WTC11 (cell line): ENCODE measurements at regions not wholly inside any gene's neighbourhood (a gene's known extent, or its start where the extent isn't known, plus 50 kb on each side); places are given as distances from the start of the nearest gene placed in this dataset.

Experiments used
- ATAC-seq: fragments of 200-7000 bp; cut with Tn5 transposase; 2 replicates; pipeline ENCODE4 v1.10.0; 2021; ENCODE audit warnings: mild to moderate bottlenecking, moderate library complexity
- CTCF ChIA-PET: fragments of 300-600 bp; sonication (Branson Sonifier 250); formaldehyde crosslinking; loops from one replicate; lab custom pipeline; 2021; ENCODE audit warnings: antibody characterized with exemption; lab: Charles Lee
- POLR2A ChIA-PET: fragments of 350-600 bp; sonication (Branson Sonifier 250); formaldehyde crosslinking; loops from one replicate; lab custom pipeline; 2021; ENCODE audit warnings: antibody characterized with exemption; lab: Charles Lee
- DNase-seq: peaks from one replicate; pipeline ENCODE4 v3.0.0; 2021; ENCODE audit warnings: low spot score
- H3K27ac Mint-ChIP-seq: 2 replicates; pipeline ENCODE4 v1.8.0; 2021; ENCODE audit warnings: mixed read lengths
- H3K27me3 Mint-ChIP-seq: 2 replicates; pipeline ENCODE4 v1.8.0; 2021; ENCODE audit warnings: low read depth, mild to moderate bottlenecking, moderate library complexity, mixed read lengths
- H3K36me3 Mint-ChIP-seq: 2 replicates; pipeline ENCODE4 v1.8.0; 2021; ENCODE audit warnings: mixed read lengths
- H3K4me1 Mint-ChIP-seq: 2 replicates; pipeline ENCODE4 v1.8.0; 2022; ENCODE audit warnings: mixed read lengths
- H3K4me3 Mint-ChIP-seq: 2 replicates; pipeline ENCODE4 v1.8.0; 2021; ENCODE audit warnings: mild to moderate bottlenecking, moderate library complexity, mixed read lengths
- H3K9me3 Mint-ChIP-seq: 2 replicates; pipeline ENCODE4 v1.8.0; 2021; ENCODE audit warnings: mixed read lengths
- CDX4 ChIP-seq: fragments of 250-450 bp; sonication (Bioruptor Pico); IDR thresholded peaks from 2 replicates; pipeline ENCODE4 v1.9.0; 2021; ENCODE audit warnings: moderate library complexity, mild to moderate bottlenecking, inconsistent platforms, borderline replicate concordance
- CREB1 ChIP-seq: sonication (generic); formaldehyde crosslinking; IDR thresholded peaks from 2 replicates; pipeline ENCODE4 v1.8.0; 2023; ENCODE audit warnings: mild to moderate bottlenecking, missing genetic modification reagents
- FOXK1 ChIP-seq: sonication (generic); formaldehyde crosslinking; IDR thresholded peaks from 2 replicates; pipeline ENCODE4 v1.8.0; 2022; ENCODE audit warnings: mild to moderate bottlenecking, moderate library complexity, missing genetic modification reagents
- FOXP1 ChIP-seq: sonication (generic); formaldehyde crosslinking; IDR thresholded peaks from 2 replicates; pipeline ENCODE4 v1.8.0; 2022; ENCODE audit warnings: missing genetic modification reagents, mild to moderate bottlenecking, moderate library complexity, borderline replicate concordance
- IRF2 ChIP-seq: sonication (generic); formaldehyde crosslinking; IDR thresholded peaks from 2 replicates; pipeline ENCODE4 v1.8.0; 2022; ENCODE audit warnings: low read depth, missing genetic modification reagents, borderline replicate concordance
- NR1H2 ChIP-seq: sonication (generic); formaldehyde crosslinking; IDR thresholded peaks from 2 replicates; pipeline ENCODE4 v1.9.0; 2021; ENCODE audit warnings: mild to moderate bottlenecking, moderate library complexity, missing genetic modification reagents
- NR2C2 ChIP-seq: sonication (generic); formaldehyde crosslinking; IDR thresholded peaks from 2 replicates; pipeline ENCODE4 v1.8.0; 2022; ENCODE audit warnings: mild to moderate bottlenecking, missing genetic modification reagents
- SMAD3 ChIP-seq: sonication (generic); formaldehyde crosslinking; IDR thresholded peaks from 2 replicates; pipeline ENCODE4 v1.8.0; 2022; ENCODE audit warnings: missing genetic modification reagents, mild to moderate bottlenecking, borderline replicate concordance
- ZNF138 ChIP-seq: sonication (generic); formaldehyde crosslinking; conservative IDR thresholded peaks from 2 replicates; pipeline ENCODE4 v1.8.1; 2022; ENCODE audit warnings: mild to moderate bottlenecking, moderate library complexity, missing genetic modification reagents
- ZNF219 ChIP-seq: sonication (generic); formaldehyde crosslinking; IDR thresholded peaks from 2 replicates; pipeline ENCODE4 v1.8.0; 2023; ENCODE audit warnings: missing genetic modification reagents, mild to moderate bottlenecking, borderline replicate concordance
- ZNF396 ChIP-seq: fragments of 250-450 bp; sonication (Bioruptor Pico); IDR thresholded peaks from 2 replicates; pipeline ENCODE4 v1.8.0; 2021; ENCODE audit warnings: mild to moderate bottlenecking, moderate library complexity, borderline replicate concordance
- ZNF423 ChIP-seq: fragments of 250-450 bp; sonication (Bioruptor Pico); IDR thresholded peaks from 2 replicates; pipeline ENCODE4 v2.1.2; 2022; ENCODE audit warnings: mild to moderate bottlenecking, moderate library complexity
- TF ChIP-seq, protein P1 (sequence below): fragments of 250-450 bp; sonication (Bioruptor Pico); IDR thresholded peaks from 2 replicates; pipeline ENCODE4 v1.8.0; 2021; ENCODE audit warnings: mild to moderate bottlenecking
- TF ChIP-seq, protein P2 (sequence below): sonication (generic); formaldehyde crosslinking; IDR thresholded peaks from 2 replicates; pipeline ENCODE4 v1.8.0; 2023; ENCODE audit warnings: missing genetic modification reagents
- TF ChIP-seq, protein P3 (sequence below): fragments of 250-450 bp; sonication (Bioruptor Pico); conservative IDR thresholded peaks from 2 replicates; pipeline ENCODE4 v1.9.0; 2021; ENCODE audit warnings: mild to moderate bottlenecking
- TF ChIP-seq, protein P4 (sequence below): fragments of 250-450 bp; sonication (Bioruptor Pico); IDR thresholded peaks from 2 replicates; pipeline ENCODE4 v1.9.0; 2021; ENCODE audit warnings: mild to moderate bottlenecking
- TF ChIP-seq, protein P5 (sequence below): fragments of 250-450 bp; sonication (Bioruptor Pico); IDR thresholded peaks from 2 replicates; pipeline ENCODE4 v2.1.2; 2022; ENCODE audit warnings: mild to moderate bottlenecking, moderate library complexity
- TF ChIP-seq, protein P6 (sequence below): sonication (generic); formaldehyde crosslinking; IDR thresholded peaks from 2 replicates; pipeline ENCODE4 v1.8.1; 2022; ENCODE audit warnings: mild to moderate bottlenecking, missing genetic modification reagents, moderate library complexity, borderline replicate concordance

DNA sequence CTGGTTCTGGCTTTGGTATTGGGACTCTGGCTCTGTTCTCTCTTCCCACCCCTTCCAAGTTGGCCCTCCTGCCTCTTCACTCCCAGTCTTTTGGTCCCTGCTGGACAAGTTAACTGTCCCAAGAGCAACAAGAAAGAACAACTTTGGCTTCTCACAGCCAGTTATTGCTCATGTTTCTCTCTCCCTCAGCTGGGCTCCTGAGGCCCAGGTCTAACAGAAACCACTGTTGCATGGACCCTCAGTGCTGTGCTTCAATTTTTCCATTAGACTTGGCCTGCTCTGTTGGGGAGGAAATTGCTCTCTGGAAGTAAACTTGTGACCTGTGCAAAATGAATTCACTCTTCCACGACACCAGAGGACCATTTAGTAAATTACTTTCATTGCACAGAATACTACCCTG lies 64.5 kb downstream of the CHST2 start (continued):
- TF ChIP-seq, protein P1, sequence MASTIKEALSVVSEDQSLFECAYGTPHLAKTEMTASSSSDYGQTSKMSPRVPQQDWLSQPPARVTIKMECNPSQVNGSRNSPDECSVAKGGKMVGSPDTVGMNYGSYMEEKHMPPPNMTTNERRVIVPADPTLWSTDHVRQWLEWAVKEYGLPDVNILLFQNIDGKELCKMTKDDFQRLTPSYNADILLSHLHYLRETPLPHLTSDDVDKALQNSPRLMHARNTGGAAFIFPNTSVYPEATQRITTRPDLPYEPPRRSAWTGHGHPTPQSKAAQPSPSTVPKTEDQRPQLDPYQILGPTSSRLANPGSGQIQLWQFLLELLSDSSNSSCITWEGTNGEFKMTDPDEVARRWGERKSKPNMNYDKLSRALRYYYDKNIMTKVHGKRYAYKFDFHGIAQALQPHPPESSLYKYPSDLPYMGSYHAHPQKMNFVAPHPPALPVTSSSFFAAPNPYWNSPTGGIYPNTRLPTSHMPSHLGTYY = no peak
- TF ChIP-seq ZNF423 (CRISPR knock-in tag) (no peak), ZNF138 (CRISPR knock-in tag) (no peak)
- TF ChIP-seq, protein P2, sequence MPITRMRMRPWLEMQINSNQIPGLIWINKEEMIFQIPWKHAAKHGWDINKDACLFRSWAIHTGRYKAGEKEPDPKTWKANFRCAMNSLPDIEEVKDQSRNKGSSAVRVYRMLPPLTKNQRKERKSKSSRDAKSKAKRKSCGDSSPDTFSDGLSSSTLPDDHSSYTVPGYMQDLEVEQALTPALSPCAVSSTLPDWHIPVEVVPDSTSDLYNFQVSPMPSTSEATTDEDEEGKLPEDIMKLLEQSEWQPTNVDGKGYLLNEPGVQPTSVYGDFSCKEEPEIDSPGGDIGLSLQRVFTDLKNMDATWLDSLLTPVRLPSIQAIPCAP = no peak
- TF ChIP-seq, protein P3, sequence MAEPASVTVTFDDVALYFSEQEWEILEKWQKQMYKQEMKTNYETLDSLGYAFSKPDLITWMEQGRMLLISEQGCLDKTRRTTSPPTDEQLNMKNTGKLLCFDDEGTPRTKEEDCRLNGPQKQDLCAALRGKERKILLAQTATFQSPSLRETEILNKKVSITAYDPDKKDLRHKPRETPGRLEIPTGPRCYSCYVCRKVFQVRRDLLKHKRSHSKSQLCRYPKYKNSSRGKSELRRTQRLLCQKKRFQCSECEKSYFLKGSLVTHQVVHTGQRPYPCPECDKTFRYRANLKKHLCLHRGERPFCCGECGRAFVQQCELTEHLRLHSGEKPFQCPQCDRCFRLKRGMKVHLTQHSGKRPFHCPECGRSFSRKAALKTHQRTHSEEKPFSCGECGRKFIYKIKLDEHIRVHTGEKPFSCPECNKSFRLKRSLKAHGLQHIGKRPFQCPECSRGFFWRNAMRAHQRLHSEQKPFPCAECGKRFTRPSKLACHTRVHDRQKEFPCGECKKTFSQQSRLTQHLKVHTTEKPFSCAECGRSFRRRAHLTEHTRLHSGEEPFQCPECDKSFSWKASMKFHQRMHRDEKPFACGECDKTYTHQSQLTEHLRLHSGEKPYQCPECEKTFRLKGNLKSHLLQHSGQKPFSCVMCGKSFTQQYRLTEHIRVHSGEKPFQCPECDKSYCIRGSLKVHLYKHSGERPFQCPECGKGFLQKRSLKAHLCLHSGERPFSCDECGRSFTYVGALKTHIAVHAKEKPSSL (CRISPR knock-in tag) = no peak

DNA sequence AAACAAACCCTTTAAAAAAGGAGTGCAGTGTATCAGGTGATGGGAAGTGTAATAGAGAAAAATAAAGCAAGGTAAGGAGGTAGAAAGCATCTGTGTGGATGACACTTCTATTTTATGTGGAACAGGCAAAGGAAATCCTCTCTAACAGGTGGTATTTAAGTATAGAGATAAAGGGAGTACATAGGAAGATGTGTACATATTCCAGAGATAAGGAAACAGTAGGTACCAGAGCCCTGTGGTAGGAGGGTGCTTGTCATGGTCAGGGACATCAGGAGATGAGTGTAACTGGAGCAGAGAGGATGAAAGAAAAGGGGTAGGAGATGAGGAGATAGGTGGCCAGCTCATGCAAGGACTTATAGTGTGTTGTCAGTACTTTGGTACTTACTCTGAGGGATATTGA lies 65.8 kb downstream of the CHST2 start:
- H3K27ac Mint-ChIP-seq = no peak overlapping the region
- H3K36me3 Mint-ChIP-seq = no peaks in the 10 kb centered on the region
- H3K27me3 Mint-ChIP-seq = no peaks in the 10 kb centered on the region
- peaks cover 6% of the 10 kb centered on the region; the same call in 1 of the 2 replicates for H3K9me3 Mint-ChIP-seq
- ATAC-seq = no peak
- no peak overlapping the region for H3K4me3 Mint-ChIP-seq
- no peaks in the 10 kb centered on the region for H3K4me1 Mint-ChIP-seq
- no peak for DNase-seq
- TF ChIP-seq, protein P3 (CRISPR knock-in tag) = no peak
- TF ChIP-seq FOXK1 (no peak), ZNF396 (CRISPR knock-in tag) (no peak), CDX4 (CRISPR knock-in tag) (no peak), NR2C2 (CRISPR knock-in tag) (no peak)
- TF ChIP-seq, protein P4, sequence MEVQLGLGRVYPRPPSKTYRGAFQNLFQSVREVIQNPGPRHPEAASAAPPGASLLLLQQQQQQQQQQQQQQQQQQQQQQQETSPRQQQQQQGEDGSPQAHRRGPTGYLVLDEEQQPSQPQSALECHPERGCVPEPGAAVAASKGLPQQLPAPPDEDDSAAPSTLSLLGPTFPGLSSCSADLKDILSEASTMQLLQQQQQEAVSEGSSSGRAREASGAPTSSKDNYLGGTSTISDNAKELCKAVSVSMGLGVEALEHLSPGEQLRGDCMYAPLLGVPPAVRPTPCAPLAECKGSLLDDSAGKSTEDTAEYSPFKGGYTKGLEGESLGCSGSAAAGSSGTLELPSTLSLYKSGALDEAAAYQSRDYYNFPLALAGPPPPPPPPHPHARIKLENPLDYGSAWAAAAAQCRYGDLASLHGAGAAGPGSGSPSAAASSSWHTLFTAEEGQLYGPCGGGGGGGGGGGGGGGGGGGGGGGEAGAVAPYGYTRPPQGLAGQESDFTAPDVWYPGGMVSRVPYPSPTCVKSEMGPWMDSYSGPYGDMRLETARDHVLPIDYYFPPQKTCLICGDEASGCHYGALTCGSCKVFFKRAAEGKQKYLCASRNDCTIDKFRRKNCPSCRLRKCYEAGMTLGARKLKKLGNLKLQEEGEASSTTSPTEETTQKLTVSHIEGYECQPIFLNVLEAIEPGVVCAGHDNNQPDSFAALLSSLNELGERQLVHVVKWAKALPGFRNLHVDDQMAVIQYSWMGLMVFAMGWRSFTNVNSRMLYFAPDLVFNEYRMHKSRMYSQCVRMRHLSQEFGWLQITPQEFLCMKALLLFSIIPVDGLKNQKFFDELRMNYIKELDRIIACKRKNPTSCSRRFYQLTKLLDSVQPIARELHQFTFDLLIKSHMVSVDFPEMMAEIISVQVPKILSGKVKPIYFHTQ (CRISPR knock-in tag) = no peak
- TF ChIP-seq, protein P5, sequence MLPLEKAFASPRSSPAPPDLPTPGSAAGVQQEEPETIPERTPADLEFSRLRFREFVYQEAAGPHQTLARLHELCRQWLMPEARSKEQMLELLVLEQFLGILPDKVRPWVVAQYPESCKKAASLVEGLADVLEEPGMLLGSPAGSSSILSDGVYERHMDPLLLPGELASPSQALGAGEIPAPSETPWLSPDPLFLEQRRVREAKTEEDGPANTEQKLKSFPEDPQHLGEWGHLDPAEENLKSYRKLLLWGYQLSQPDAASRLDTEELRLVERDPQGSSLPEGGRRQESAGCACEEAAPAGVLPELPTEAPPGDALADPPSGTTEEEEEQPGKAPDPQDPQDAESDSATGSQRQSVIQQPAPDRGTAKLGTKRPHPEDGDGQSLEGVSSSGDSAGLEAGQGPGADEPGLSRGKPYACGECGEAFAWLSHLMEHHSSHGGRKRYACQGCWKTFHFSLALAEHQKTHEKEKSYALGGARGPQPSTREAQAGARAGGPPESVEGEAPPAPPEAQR (CRISPR knock-in tag) = no peak
- ChIA-PET CTCF (no interaction called here), POLR2A (no interaction called here)

- Mint-ChIP-seq H3K4me3 (no peak overlapping the region), H3K27me3 (no peaks in the 10 kb centered on the region), H3K9me3 (peaks cover under 1% of the 10 kb centered on the region; the same call in 1 of the 2 replicates), H3K36me3 (no peaks in the 10 kb centered on the region), H3K4me1 (no peaks in the 10 kb centered on the region), H3K27ac (no peak overlapping the region)
- TF ChIP-seq SMAD3 (CRISPR knock-in tag) (no peak), FOXP1 (CRISPR knock-in tag) (no peak), CREB1 (CRISPR knock-in tag) (no peak), NR1H2 (CRISPR knock-in tag) (no peak), IRF2 (no peak), ZNF219 (CRISPR knock-in tag) (no peak)
- TF ChIP-seq, protein P6, sequence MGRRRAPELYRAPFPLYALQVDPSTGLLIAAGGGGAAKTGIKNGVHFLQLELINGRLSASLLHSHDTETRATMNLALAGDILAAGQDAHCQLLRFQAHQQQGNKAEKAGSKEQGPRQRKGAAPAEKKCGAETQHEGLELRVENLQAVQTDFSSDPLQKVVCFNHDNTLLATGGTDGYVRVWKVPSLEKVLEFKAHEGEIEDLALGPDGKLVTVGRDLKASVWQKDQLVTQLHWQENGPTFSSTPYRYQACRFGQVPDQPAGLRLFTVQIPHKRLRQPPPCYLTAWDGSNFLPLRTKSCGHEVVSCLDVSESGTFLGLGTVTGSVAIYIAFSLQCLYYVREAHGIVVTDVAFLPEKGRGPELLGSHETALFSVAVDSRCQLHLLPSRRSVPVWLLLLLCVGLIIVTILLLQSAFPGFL (CRISPR knock-in tag) = no peak
- ATAC-seq = no peak
- no peak for DNase-seq
- ChIA-PET POLR2A (no interaction called here), CTCF (no interaction called here)
Measured at GRCh38 chr3:143187111-143187510, 67.5 kb downstream of the CHST2 start.
